Aorta (tissue), 5 donors: ENCODE measurements at regions not wholly inside any gene's neighbourhood (a gene's known extent, or its start where the extent isn't known, plus 50 kb on each side); places are given as distances from the start of the nearest gene placed in this dataset.

ENCODE experiments used
- ATAC-seq: fragments of 200-7000 bp; cut with Tn5 transposase; one replicate; pipeline ENCODE4 v1.9.1; 2022; ENCODE audit warnings: moderate library complexity; ENCODE audit not compliant: low FRiP score
- DNase-seq, 2 donors: peaks; one replicate each; pipeline ENCODE4 v3.0.0-alpha.2; 2020
- H3K27ac ChIP-seq, 2 donors: one replicate each; pipeline ENCODE4 v1.5.1; 2013; ENCODE audit warnings: low read length in 2 of 2, mild to moderate bottlenecking in 2 of 2, moderate library complexity in 2 of 2, control low read depth in 1 of 2, inconsistent platforms in 1 of 2, low read depth in 1 of 2
- H3K27me3 ChIP-seq, 2 donors: one replicate each; pipeline ENCODE4 v1.6.1; 2013; ENCODE audit warnings: control low read depth in 1 of 2, low read length in 1 of 2, mild to moderate bottlenecking in 1 of 2, moderate library complexity in 1 of 2; ENCODE audit not compliant: insufficient read depth in 2 of 2, control insufficient read depth in 1 of 2
- H3K36me3 ChIP-seq, 2 donors: one replicate each; pipeline ENCODE4 v1.6.1; 2013; ENCODE audit warnings: control low read depth in 1 of 2, low read length in 1 of 2, mild to moderate bottlenecking in 1 of 2; ENCODE audit not compliant: insufficient read depth in 2 of 2, control insufficient read depth in 1 of 2
- H3K4me1 ChIP-seq, 2 donors: one replicate each; pipeline ENCODE4 v1.6.1; 2013; ENCODE audit warnings: low read length in 2 of 2, control low read depth in 1 of 2, mild to moderate bottlenecking in 1 of 2, moderate library complexity in 1 of 2; ENCODE audit not compliant: insufficient read depth in 2 of 2, control insufficient read depth in 1 of 2
- H3K4me3 ChIP-seq, 2 donors: one replicate each; pipeline ENCODE4 v1.5.1; 2013; ENCODE audit warnings: low read length in 2 of 2, control low read depth in 1 of 2, mild to moderate bottlenecking in 1 of 2
- H3K9me3 ChIP-seq: one replicate; pipeline ENCODE4 v1.6.1; 2013; ENCODE audit warnings: mild to moderate bottlenecking, low read length; ENCODE audit not compliant: control insufficient read depth
- WGBS, 2 donors: extraction: QIAGEN DNeasy Blood & Tissue Kit; methylation state at CpG; one replicate each; pipeline ENCODE4 v1.1.7; 2013; 5-methylcytosine and 5-hydroxymethylcytosine counted together
- intact Hi-C, 2 donors: fragments of 100-400 bp; cut with DNase I; formaldehyde crosslinking; loops; one replicate each; pipeline versions ENCODE4 v1.14.2 to v1.15.0; 2022
- donor health status: healthy with polysubstance abuse.
- donor health status: Bipolar disorder and iron deficiency.
- donor health status: DM: no; HTN: no; CAD: no.
- donor health status: DM: no; HTN: no; CAD: no.
- donor health status: DM: yes; HTN: yes; CAD: no.

- intact Hi-C loops = no loop called here
- H3K4me3 ChIP-seq = no peak overlapping the region
- no peak overlapping the region for H3K27ac ChIP-seq
- ATAC-seq (no peak), DNase-seq (no peak)
- H3K9me3 ChIP-seq = no peaks in the 10 kb centered on the region
- H3K4me1 ChIP-seq = no peaks in the 10 kb centered on the region
- WGBS, 2 donors = 68 to 70% methylated on average over 6 of the region's 6 CpGs
- no peaks in the 10 kb centered on the region for H3K36me3 ChIP-seq
- H3K27me3 ChIP-seq = peaks cover 0 to 4% of the 10 kb centered on the region in 2 donors
Measured at GRCh38 chr4:108352664-108353308, 184.1 kb upstream of the LEF1 start.

GRCh38 chr4:108351791-108352190 is 183.1 kb upstream of the LEF1 start:
- ATAC-seq (no peak), DNase-seq (no peak)
- no peaks in the 10 kb centered on the region for H3K36me3 ChIP-seq
- no peaks in the 10 kb centered on the region for H3K4me1 ChIP-seq
- H3K27ac ChIP-seq = no peak overlapping the region
- peaks cover 0 to 4% of the 10 kb centered on the region in 2 donors for H3K27me3 ChIP-seq
- WGBS, 2 donors = 24 to 32% methylated on average over 1 of the region's 1 CpG
- no peak overlapping the region for H3K4me3 ChIP-seq
- intact Hi-C loops = no loop called here
- H3K9me3 ChIP-seq = no peaks in the 10 kb centered on the region

- 67 to 68% methylated on average over 14 of the region's 14 CpGs for WGBS, 2 donors
- Histone ChIP-seq H3K36me3 (no peaks in the 10 kb centered on the region), H3K27me3 (peaks cover 0 to 4% of the 10 kb centered on the region in 2 donors), H3K4me1 (no peaks in the 10 kb centered on the region), H3K4me3 (no peak overlapping the region), H3K9me3 (no peaks in the 10 kb centered on the region), H3K27ac (no peak overlapping the region)
- intact Hi-C loops = no loop called here
- no peak for ATAC-seq
- DNase-seq = no peak
Measured at GRCh38 chr4:108350332-108350731, 181.6 kb upstream of the LEF1 start.

GRCh38 chr4:108346818-108347210 is 178.1 kb upstream of the LEF1 start:
- DNase-seq = no peak
- intact Hi-C loops = no loop called here
- Histone ChIP-seq H3K9me3 (peaks cover 2% of the 10 kb centered on the region), H3K36me3 (no peaks in the 10 kb centered on the region), H3K4me3 (no peak overlapping the region), H3K27me3 (peaks cover 0 to 4% of the 10 kb centered on the region in 2 donors), H3K4me1 (no peaks in the 10 kb centered on the region), H3K27ac (no peak overlapping the region)
- WGBS, 2 donors = 92 to 95% methylated on average over 1 of the region's 1 CpG
- no peak for ATAC-seq

GRCh38 chr4:108345862-108346817 is 177.4 kb upstream of the LEF1 start:
- ATAC-seq = no peak

GRCh38 chr4:108342325-108342970 is 173.7 kb upstream of the LEF1 start:
- 45 to 56% methylated on average over 3 of the region's 3 CpGs for WGBS, 2 donors
- intact Hi-C loops = no loop called here
- ATAC-seq (no peak), DNase-seq (no peak)
- H3K27ac ChIP-seq = no peak overlapping the region
- H3K4me1 ChIP-seq = no peaks in the 10 kb centered on the region
- no peaks in the 10 kb centered on the region for H3K36me3 ChIP-seq
- H3K27me3 ChIP-seq = no peaks in the 10 kb centered on the region
- H3K4me3 ChIP-seq = no peak overlapping the region
- peaks cover 2% of the 10 kb centered on the region for H3K9me3 ChIP-seq

More at GRCh38 chr4:108345862-108346817, 177.4 kb upstream of the LEF1 start:
- Histone ChIP-seq H3K27me3 (no peaks in the 10 kb centered on the region), H3K27ac (no peak overlapping the region), H3K4me3 (no peak overlapping the region), H3K9me3 (peaks cover 2% of the 10 kb centered on the region), H3K4me1 (no peaks in the 10 kb centered on the region), H3K36me3 (no peaks in the 10 kb centered on the region)
- WGBS, 2 donors = 55 to 73% methylated on average over 2 of the region's 2 CpGs
- intact Hi-C loops = no loop called here
- no peak for DNase-seq

- WGBS, 2 donors = 40 to 48% methylated on average over 1 of the region's 1 CpG
Measured at GRCh38 chr4:108337923-108338322, 169.2 kb upstream of the LEF1 start.

GRCh38 chr4:108336076-108336475 is 167.3 kb upstream of the LEF1 start:
- ATAC-seq = no peak
- no peak for DNase-seq
- H3K27me3 ChIP-seq = peaks cover 0 to 2% of the 10 kb centered on the region in 2 donors
- no peak overlapping the region for H3K27ac ChIP-seq
- intact Hi-C loops = no loop called here
- H3K4me3 ChIP-seq = no peak overlapping the region
- no peaks in the 10 kb centered on the region for H3K4me1 ChIP-seq
- no peaks in the 10 kb centered on the region for H3K36me3 ChIP-seq
- peaks cover 1% of the 10 kb centered on the region for H3K9me3 ChIP-seq

More at GRCh38 chr4:108337923-108338322, 169.2 kb upstream of the LEF1 start:
- Histone ChIP-seq H3K36me3 (no peaks in the 10 kb centered on the region), H3K4me3 (no peak overlapping the region), H3K9me3 (no peaks in the 10 kb centered on the region), H3K4me1 (no peaks in the 10 kb centered on the region), H3K27ac (no peak overlapping the region), H3K27me3 (no peaks in the 10 kb centered on the region)
- intact Hi-C loops = no loop called here
- no peak for ATAC-seq
- no peak for DNase-seq
